ENCODE measurements at regions not wholly inside any gene's neighbourhood (a gene's known extent, or its start where the extent isn't known, plus 50 kb on each side); places are given as distances from the start of the nearest gene placed in this dataset.

GRCh38 chr14:83646228-83646627, 1883.7 kb upstream of the FLRT2 start:
- no peak for TF ChIP-seq CTCF (IDR thresholded peaks at IDR 0.05; ENCODE audit: low read depth, low read length)
- TF ChIP-seq MYC (IDR thresholded peaks at IDR 0.05; ENCODE audit: low read depth, low read length), result no peak
- no peak for TF ChIP-seq POLR2A (IDR thresholded peaks at IDR 0.05; ENCODE audit: extremely low read depth, insufficient read length)

All from NB4 (cell line).